SK-N-SH (cell line): ENCODE measurements at regions not wholly inside any gene's neighbourhood (a gene's known extent, or its start where the extent isn't known, plus 50 kb on each side); places are given as distances from the start of the nearest gene placed in this dataset.

Source experiments
- CTCF ChIA-PET: fragments of 300-600, 350-600 bp; formaldehyde crosslinking; extraction: SDS; loops from one replicate; lab custom pipeline; 2021; lab: Yijun Ruan, JAX
- POLR2A ChIA-PET: fragments of 350-600 bp; sonication (Branson Sonifier 250); formaldehyde crosslinking; extraction: SDS; loops from one replicate; lab custom pipeline; 2020; ENCODE audit warnings: antibody characterized with exemption, inconsistent platforms; lab: Yijun Ruan, JAX
- DNase-seq: peaks from one replicate; pipeline ENCODE4 v3.0.0; 2012
- H2AFZ ChIP-seq: fragments of 200-600 bp; sonication (generic); 2 replicates; pipeline ENCODE4 v1.8.1; 2016; ENCODE audit warnings: antibody characterized with exemption, mild to moderate bottlenecking, low read depth
- H3F3A ChIP-seq: fragments of 200-600 bp; sonication (generic); replicated peaks from 2 replicates; pipeline ENCODE3; 2016; ENCODE audit warnings: antibody characterized with exemption, mild to moderate bottlenecking; ENCODE audit not compliant: insufficient read depth
- H3K27ac ChIP-seq, 2 experiments: fragments of 200-500 bp in 1 of 2; fragments of 200-600 bp in 1 of 2; sonication (Bioruptor generic) in 1 of 2; sonication (generic), shearing (Covaris generic) in 1 of 2; 2 replicates each; pipeline versions ENCODE4 v1.5.1 to v1.6.1; 2014 to 2016; ENCODE audit warnings: low read depth in 2 of 2, inconsistent platforms in 1 of 2, low read length in 1 of 2, mild to moderate bottlenecking in 1 of 2, mixed read lengths in 1 of 2
- H3K27me3 ChIP-seq: fragments of 200-600 bp; sonication (generic), shearing (Covaris generic); 2 replicates; pipeline ENCODE4 v1.6.1; 2016; ENCODE audit warnings: mixed run types; ENCODE audit not compliant: insufficient read depth
- H3K36me3 ChIP-seq, 2 experiments: fragments of 200-500 bp in 1 of 2; fragments of 200-600 bp in 1 of 2; sonication (Bioruptor generic) in 1 of 2; sonication (generic) in 1 of 2; replicated peaks in 1 of 2; 2 replicates each; pipeline versions ENCODE3 to v1.5.1; 2014 to 2016; ENCODE audit warnings: low read length in 1 of 2, mild to moderate bottlenecking in 1 of 2; ENCODE audit not compliant: insufficient read depth in 2 of 2, control insufficient read depth in 1 of 2
- H3K4me1 ChIP-seq, 2 experiments: fragments of 200-500 bp in 1 of 2; fragments of 200-600 bp in 1 of 2; sonication (Bioruptor generic) in 1 of 2; sonication (generic), shearing (Covaris generic) in 1 of 2; 2 replicates each; pipeline versions ENCODE4 v1.5.1 to v1.6.1; 2014 to 2016; ENCODE audit warnings: low read depth in 1 of 2, low read length in 1 of 2, mixed run types in 1 of 2; ENCODE audit not compliant: insufficient read depth in 2 of 2, control insufficient read depth in 1 of 2
- H3K4me2 ChIP-seq: fragments of 200-600 bp; sonication (generic), shearing (Covaris generic); 2 replicates; pipeline ENCODE4 v1.6.1; 2017; ENCODE audit warnings: mixed run types
- H3K4me3 ChIP-seq, 2 experiments: fragments of 200-500 bp in 1 of 2; fragments of 200-600 bp in 1 of 2; sonication (Bioruptor generic) in 1 of 2; sonication (generic), shearing (Covaris generic) in 1 of 2; 2 replicates each; pipeline versions ENCODE4 v1.5.1 to v1.8.1; 2014 to 2016; ENCODE audit warnings: low read depth in 2 of 2, inconsistent platforms in 1 of 2, low read length in 1 of 2, mild to moderate bottlenecking in 1 of 2, mixed read lengths in 1 of 2, moderate library complexity in 1 of 2
- H3K79me2 ChIP-seq: fragments of 200-600 bp; sonication (generic); 2 replicates; pipeline ENCODE4 v1.8.1; 2017; ENCODE audit warnings: mild to moderate bottlenecking; ENCODE audit not compliant: insufficient read depth
- H3K9ac ChIP-seq: fragments of 200-600 bp; sonication (generic); 2 replicates; pipeline ENCODE4 v1.6.1; 2017; ENCODE audit warnings: mixed run types
- H3K9me2 ChIP-seq: fragments of 200-600 bp; sonication (generic); 2 replicates; pipeline ENCODE4 v1.6.1; 2017; ENCODE audit warnings: mixed run types
- H3K9me3 ChIP-seq: fragments of 200-600 bp; sonication (generic); 2 replicates; pipeline ENCODE4 v1.6.1; 2017; ENCODE audit warnings: mixed run types, mild to moderate bottlenecking, moderate library complexity
- H4K20me1 ChIP-seq: fragments of 200-600 bp; sonication (generic); 2 replicates; pipeline ENCODE4 v1.6.1; 2017; ENCODE audit warnings: mild to moderate bottlenecking, mixed run types; ENCODE audit not compliant: insufficient read depth
- CTCF ChIP-seq: fragments of 200-600 bp; sonication (generic); IDR thresholded peaks from 2 replicates; pipeline ENCODE4 v1.6.1; 2017; ENCODE audit warnings: antibody characterized with exemption, mild to moderate bottlenecking, moderate library complexity
- ELF1 ChIP-seq: IDR thresholded peaks from 2 replicates; pipeline ENCODE4 v1.4.0; 2012
- FOSL2 ChIP-seq: IDR thresholded peaks from 2 replicates; pipeline ENCODE4 v1.4.0; 2012; ENCODE audit warnings: low read depth, mild to moderate bottlenecking, moderate library complexity, borderline replicate concordance
- FOXJ3 ChIP-seq: sonication (generic); formaldehyde crosslinking; IDR thresholded peaks from 2 replicates; pipeline ENCODE4 v1.5.1; 2020; ENCODE audit warnings: mild to moderate bottlenecking, missing genetic modification reagents
- MXI1 ChIP-seq: IDR thresholded peaks from 2 replicates; pipeline ENCODE4 v1.6.1; 2012; ENCODE audit warnings: mild to moderate bottlenecking, low read depth, low read length, improper control_type of control experiment
- NFIC ChIP-seq: IDR thresholded peaks from 2 replicates; pipeline ENCODE4 v1.4.0; 2012; ENCODE audit warnings: borderline replicate concordance
- PBX3 ChIP-seq: IDR thresholded peaks from 2 replicates; pipeline ENCODE4; 2012
- POLR2AphosphoS5 ChIP-seq: IDR thresholded peaks from 2 replicates; pipeline ENCODE4 v1.6.1; 2012; ENCODE audit warnings: low read depth, low read length
- RCOR1 ChIP-seq: fragments of 150-350 bp; IDR thresholded peaks from 2 replicates; pipeline ENCODE4 v1.6.1; 2017; ENCODE audit warnings: antibody characterized with exemption, low read length
- RXRA ChIP-seq: IDR thresholded peaks from 2 replicates; pipeline ENCODE4 v1.4.0; 2012; ENCODE audit warnings: low read depth, mild to moderate bottlenecking, borderline replicate concordance
- SIN3A ChIP-seq: IDR thresholded peaks from 2 replicates; pipeline ENCODE4 v1.6.1; 2012; ENCODE audit warnings: low read depth, mild to moderate bottlenecking, low read length, moderate library complexity, borderline replicate concordance
- SMC3 ChIP-seq: IDR thresholded peaks from 2 replicates; pipeline ENCODE4 v1.6.1; 2012; ENCODE audit warnings: low read depth, low read length, improper control_type of control experiment
- TAF1 ChIP-seq: IDR thresholded peaks from 2 replicates; pipeline ENCODE4 v1.6.1; 2012; ENCODE audit warnings: low read depth, mild to moderate bottlenecking, low read length, moderate library complexity, borderline replicate concordance
- USF1 ChIP-seq: IDR thresholded peaks from 2 replicates; pipeline ENCODE4 v1.4.0; 2012; ENCODE audit warnings: low read depth, borderline replicate concordance
- WGBS: methylation state at CpG from one replicate; pipeline ENCODE4 v1.1.6; 2017; ENCODE audit warnings: low lambda C conversion rate; 5-methylcytosine and 5-hydroxymethylcytosine counted together
- TF ChIP-seq, protein P1 (sequence below): IDR thresholded peaks from 2 replicates; pipeline ENCODE4 v1.4.0; 2012; ENCODE audit warnings: low read depth
- TF ChIP-seq, protein P2 (sequence below): IDR thresholded peaks from 2 replicates; pipeline ENCODE4 v1.4.0; 2012; ENCODE audit warnings: low read depth, borderline replicate concordance
- TF ChIP-seq, protein P3 (sequence below): IDR thresholded peaks from 2 replicates; pipeline ENCODE4 v1.6.1; 2012; ENCODE audit warnings: mild to moderate bottlenecking, low read depth, low read length, moderate library complexity

- Histone ChIP-seq H3K36me3 (no peaks in the 10 kb centered on the region), H3K9ac (no peak overlapping the region), H3K4me3 (no peak overlapping the region), H3K4me2 (no peak overlapping the region), H3F3A (no peaks in the 10 kb centered on the region), H3K79me2 (no peaks in the 10 kb centered on the region), H3K9me3 (no peaks in the 10 kb centered on the region), H3K4me1 (no peaks in the 10 kb centered on the region; a peak in 1 of 4 replicates), H3K9me2 (no peaks in the 10 kb centered on the region), H3K27ac (no peak overlapping the region), H2AFZ (no peak overlapping the region), H4K20me1 (no peaks in the 10 kb centered on the region), H3K27me3 (no peaks in the 10 kb centered on the region)
- TF ChIP-seq POLR2AphosphoS5 (no peak), FOXJ3 (no peak), FOSL2 (no peak), NFIC (no peak), CTCF (no peak), RCOR1 (no peak), MXI1 (no peak), PBX3 (no peak), SIN3A (no peak), TAF1 (no peak)
- TF ChIP-seq, protein P1, sequence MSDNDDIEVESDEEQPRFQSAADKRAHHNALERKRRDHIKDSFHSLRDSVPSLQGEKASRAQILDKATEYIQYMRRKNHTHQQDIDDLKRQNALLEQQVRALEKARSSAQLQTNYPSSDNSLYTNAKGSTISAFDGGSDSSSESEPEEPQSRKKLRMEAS, result no peak
- TF ChIP-seq, protein P2, sequence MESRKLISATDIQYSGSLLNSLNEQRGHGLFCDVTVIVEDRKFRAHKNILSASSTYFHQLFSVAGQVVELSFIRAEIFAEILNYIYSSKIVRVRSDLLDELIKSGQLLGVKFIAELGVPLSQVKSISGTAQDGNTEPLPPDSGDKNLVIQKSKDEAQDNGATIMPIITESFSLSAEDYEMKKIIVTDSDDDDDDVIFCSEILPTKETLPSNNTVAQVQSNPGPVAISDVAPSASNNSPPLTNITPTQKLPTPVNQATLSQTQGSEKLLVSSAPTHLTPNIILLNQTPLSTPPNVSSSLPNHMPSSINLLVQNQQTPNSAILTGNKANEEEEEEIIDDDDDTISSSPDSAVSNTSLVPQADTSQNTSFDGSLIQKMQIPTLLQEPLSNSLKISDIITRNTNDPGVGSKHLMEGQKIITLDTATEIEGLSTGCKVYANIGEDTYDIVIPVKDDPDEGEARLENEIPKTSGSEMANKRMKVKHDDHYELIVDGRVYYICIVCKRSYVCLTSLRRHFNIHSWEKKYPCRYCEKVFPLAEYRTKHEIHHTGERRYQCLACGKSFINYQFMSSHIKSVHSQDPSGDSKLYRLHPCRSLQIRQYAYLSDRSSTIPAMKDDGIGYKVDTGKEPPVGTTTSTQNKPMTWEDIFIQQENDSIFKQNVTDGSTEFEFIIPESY, result no peak
- no peak for DNase-seq
- ChIA-PET POLR2A (no interaction called here), CTCF (interaction anchor here (1.3 kb wide), 1 partner anchor 23 kb away, joined by 3 read pairs; no protein-coding TSS in a partner anchor)
- WGBS, result 57% methylated on average over 4 of the region's 4 CpGs
Measured at GRCh38 chr4:41408859-41409593, 128.9 kb upstream of the LIMCH1 start.

DNA sequence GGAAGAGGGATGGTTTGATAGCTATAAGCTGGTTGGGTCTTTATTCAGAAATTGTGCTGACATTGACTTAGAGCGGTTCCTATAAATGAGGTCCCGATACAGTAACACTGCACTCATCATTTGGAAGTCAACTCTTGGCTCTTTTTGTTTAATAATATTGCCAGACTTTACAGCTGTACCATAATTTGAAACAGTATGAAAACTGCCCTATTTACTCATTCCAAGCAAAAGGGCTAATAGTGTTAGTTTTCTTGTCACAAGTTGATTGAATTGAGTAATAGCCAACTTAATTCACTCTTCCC lies 128.4 kb upstream of the LIMCH1 start:
- 90% methylated on average over 2 of the region's 2 CpGs for WGBS
- POLR2A ChIA-PET, result no interaction called here
- no peaks in the 10 kb centered on the region for H3K27me3 ChIP-seq
- H3K4me3 ChIP-seq, result no peak overlapping the region
- no peak for DNase-seq
- no peak overlapping the region for H3K27ac ChIP-seq
- H3K4me1 ChIP-seq, result no peaks in the 10 kb centered on the region; a peak in 1 of 4 replicates
- no peak overlapping the region for H3K4me2 ChIP-seq
- no peaks in the 10 kb centered on the region for H3K9me3 ChIP-seq
- TF ChIP-seq, protein P3, sequence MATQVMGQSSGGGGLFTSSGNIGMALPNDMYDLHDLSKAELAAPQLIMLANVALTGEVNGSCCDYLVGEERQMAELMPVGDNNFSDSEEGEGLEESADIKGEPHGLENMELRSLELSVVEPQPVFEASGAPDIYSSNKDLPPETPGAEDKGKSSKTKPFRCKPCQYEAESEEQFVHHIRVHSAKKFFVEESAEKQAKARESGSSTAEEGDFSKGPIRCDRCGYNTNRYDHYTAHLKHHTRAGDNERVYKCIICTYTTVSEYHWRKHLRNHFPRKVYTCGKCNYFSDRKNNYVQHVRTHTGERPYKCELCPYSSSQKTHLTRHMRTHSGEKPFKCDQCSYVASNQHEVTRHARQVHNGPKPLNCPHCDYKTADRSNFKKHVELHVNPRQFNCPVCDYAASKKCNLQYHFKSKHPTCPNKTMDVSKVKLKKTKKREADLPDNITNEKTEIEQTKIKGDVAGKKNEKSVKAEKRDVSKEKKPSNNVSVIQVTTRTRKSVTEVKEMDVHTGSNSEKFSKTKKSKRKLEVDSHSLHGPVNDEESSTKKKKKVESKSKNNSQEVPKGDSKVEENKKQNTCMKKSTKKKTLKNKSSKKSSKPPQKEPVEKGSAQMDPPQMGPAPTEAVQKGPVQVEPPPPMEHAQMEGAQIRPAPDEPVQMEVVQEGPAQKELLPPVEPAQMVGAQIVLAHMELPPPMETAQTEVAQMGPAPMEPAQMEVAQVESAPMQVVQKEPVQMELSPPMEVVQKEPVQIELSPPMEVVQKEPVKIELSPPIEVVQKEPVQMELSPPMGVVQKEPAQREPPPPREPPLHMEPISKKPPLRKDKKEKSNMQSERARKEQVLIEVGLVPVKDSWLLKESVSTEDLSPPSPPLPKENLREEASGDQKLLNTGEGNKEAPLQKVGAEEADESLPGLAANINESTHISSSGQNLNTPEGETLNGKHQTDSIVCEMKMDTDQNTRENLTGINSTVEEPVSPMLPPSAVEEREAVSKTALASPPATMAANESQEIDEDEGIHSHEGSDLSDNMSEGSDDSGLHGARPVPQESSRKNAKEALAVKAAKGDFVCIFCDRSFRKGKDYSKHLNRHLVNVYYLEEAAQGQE, result no peak
- TF ChIP-seq SMC3, result no peak
- TF ChIP-seq PBX3, result no peak
- no peak for TF ChIP-seq RXRA
- no peak for TF ChIP-seq ELF1
- no peak for TF ChIP-seq USF1
- TF ChIP-seq, all 33 proteins: peak for 0
- no peak overlapping the region for H2AFZ ChIP-seq
- no peaks in the 10 kb centered on the region for H3K79me2 ChIP-seq
- H4K20me1 ChIP-seq, result no peaks in the 10 kb centered on the region
- H3K9ac ChIP-seq, result no peak overlapping the region
- H3K36me3 ChIP-seq, result no peaks in the 10 kb centered on the region
- H3K9me2 ChIP-seq, result no peaks in the 10 kb centered on the region
- H3F3A ChIP-seq, result no peaks in the 10 kb centered on the region
- CTCF ChIA-PET, result interaction anchor here (1.3 kb wide), 1 partner anchor 22 kb away, joined by 3 read pairs; no protein-coding TSS in a partner anchor
